Trophoblast cell (in vitro differentiated cells and primary cell): ENCODE measurements at regions not wholly inside any gene's neighbourhood (a gene's known extent, or its start where the extent isn't known, plus 50 kb on each side); places are given as distances from the start of the nearest gene placed in this dataset.

Experiments
- DNase-seq, 2 donors: peaks; one replicate each; pipeline ENCODE4 v3.0.0-alpha.2; 2016
- H2AFZ ChIP-seq: 2 replicates; pipeline ENCODE4 v1.6.1; 2013; ENCODE audit warnings: low read length, moderate library complexity, mild to moderate bottlenecking; ENCODE audit not compliant: insufficient read depth, poor library complexity
- H2AK5ac ChIP-seq: 2 replicates; pipeline ENCODE4 v1.6.1; 2013; ENCODE audit warnings: mild to moderate bottlenecking, low read length
- H2BK120ac ChIP-seq: 2 replicates; pipeline ENCODE4 v1.6.1; 2013; ENCODE audit warnings: low read length, mild to moderate bottlenecking, moderate library complexity; ENCODE audit not compliant: insufficient read depth, poor library complexity
- H2BK12ac ChIP-seq: 2 replicates; pipeline ENCODE4 v1.6.1; 2013; ENCODE audit warnings: mild to moderate bottlenecking, low read length, moderate library complexity
- H2BK5ac ChIP-seq: 2 replicates; pipeline ENCODE4 v1.6.1; 2013; ENCODE audit warnings: low read length, low read depth, moderate library complexity, mild to moderate bottlenecking; ENCODE audit not compliant: poor library complexity
- H3K14ac ChIP-seq: 2 replicates; pipeline ENCODE4 v1.6.1; 2013; ENCODE audit warnings: mild to moderate bottlenecking, low read length
- H3K18ac ChIP-seq: 2 replicates; pipeline ENCODE4 v1.6.1; 2013; ENCODE audit warnings: mild to moderate bottlenecking, low read length
- H3K23ac ChIP-seq: 2 replicates; pipeline ENCODE4 v1.6.1; 2013; ENCODE audit warnings: low read length
- H3K27ac ChIP-seq: 2 replicates; pipeline ENCODE4 v1.5.1; 2013; ENCODE audit warnings: low read depth, mild to moderate bottlenecking, inconsistent platforms, low read length, moderate library complexity
- H3K27me3 ChIP-seq: 2 replicates; pipeline ENCODE4 v1.6.1; 2013; ENCODE audit warnings: inconsistent platforms, mild to moderate bottlenecking, low read length, moderate library complexity; ENCODE audit not compliant: insufficient read depth
- H3K36me3 ChIP-seq, 2 experiments: 1 replicate in 1 of 2; 2 replicates in 1 of 2; pipeline ENCODE4 v1.6.1; 2013; ENCODE audit warnings: low read length in 2 of 2, mild to moderate bottlenecking in 2 of 2, moderate library complexity in 1 of 2; ENCODE audit not compliant: insufficient read depth in 2 of 2, control insufficient read depth in 1 of 2
- H3K4ac ChIP-seq: 2 replicates; pipeline ENCODE4 v1.6.1; 2013; ENCODE audit warnings: low read depth, mild to moderate bottlenecking, low read length, moderate library complexity
- H3K4me1 ChIP-seq, 2 experiments: 1 replicate in 1 of 2; 2 replicates in 1 of 2; pipeline ENCODE4 v1.6.1; 2013; ENCODE audit warnings: low read length in 2 of 2, mild to moderate bottlenecking in 2 of 2, moderate library complexity in 1 of 2; ENCODE audit not compliant: insufficient read depth in 2 of 2, control insufficient read depth in 1 of 2
- H3K4me2 ChIP-seq: 2 replicates; pipeline ENCODE4 v1.6.1; 2013; ENCODE audit warnings: inconsistent platforms, mild to moderate bottlenecking, low read length, moderate library complexity
- H3K4me3 ChIP-seq: 2 replicates; pipeline ENCODE4 v1.5.1; 2013; ENCODE audit warnings: mild to moderate bottlenecking, low read depth, low read length, inconsistent platforms
- H3K79me1 ChIP-seq: one replicate; pipeline ENCODE4 v1.6.1; 2013; ENCODE audit warnings: low read length
- H3K79me2 ChIP-seq: 2 replicates; pipeline ENCODE4 v1.6.1; 2013; ENCODE audit warnings: low read length, mild to moderate bottlenecking; ENCODE audit not compliant: control insufficient read depth, insufficient read depth, poor library complexity
- H3K9ac ChIP-seq: 2 replicates; pipeline ENCODE4 v1.6.1; 2013; ENCODE audit warnings: mild to moderate bottlenecking, low read length
- H3K9me3 ChIP-seq: 2 replicates; pipeline ENCODE4 v1.6.1; 2013; ENCODE audit warnings: low read depth, mild to moderate bottlenecking, control low read depth, inconsistent platforms, low read length; ENCODE audit not compliant: insufficient read depth
- H4K12ac ChIP-seq: 2 replicates; pipeline ENCODE4 v1.6.1; 2013; ENCODE audit warnings: low read depth, mild to moderate bottlenecking, low read length, moderate library complexity
- H4K8ac ChIP-seq: 2 replicates; pipeline ENCODE4 v1.6.1; 2013; ENCODE audit warnings: low read depth, mild to moderate bottlenecking, low read length, moderate library complexity
- H4K91ac ChIP-seq: one replicate; pipeline ENCODE4 v1.6.1; 2013; ENCODE audit warnings: low read depth, mild to moderate bottlenecking, low read length, moderate library complexity
- WGBS: extraction: QIAGEN DNeasy Blood & Tissue Kit; methylation state at CpG from one replicate; pipeline ENCODE4 v1.1.7; 2013; ENCODE audit warnings: missing lambda C conversion rate; ENCODE audit not compliant: insufficient read length, insufficient coverage; ENCODE audit errors: extremely low coverage; 5-methylcytosine and 5-hydroxymethylcytosine counted together

GRCh38 chr2:134134313-134134706 lies 119.6 kb upstream of the MGAT5 start:
- Histone ChIP-seq H3K4me1 (peaks cover 0 to 6% of the 10 kb centered on the region in 2 experiments), H4K8ac (no peak overlapping the region), H2BK5ac (no peak overlapping the region), H3K27ac (no peak overlapping the region), H4K12ac (no peak overlapping the region), H3K9ac (no peak overlapping the region), H2BK12ac (no peak overlapping the region), H2AK5ac (no peak overlapping the region), H3K18ac (no peak overlapping the region), H2AFZ (no peak overlapping the region), H3K23ac (no peak overlapping the region), H3K36me3 (peaks cover 3 to 4% of the 10 kb centered on the region in 2 experiments), H3K4me3 (no peak overlapping the region), H2BK120ac (no peak overlapping the region), H3K14ac (no peak overlapping the region), H3K9me3 (peaks cover 5% of the 10 kb centered on the region), H3K27me3 (no peaks in the 10 kb centered on the region), H3K79me2 (no peaks in the 10 kb centered on the region), H3K4me2 (no peak overlapping the region), H3K4ac (no peak overlapping the region), H3K79me1 (no peaks in the 10 kb centered on the region), H4K91ac (no peak overlapping the region)
- no CpG with 5 or more reads among the region's 2 CpGs for WGBS
- DNase-seq: no peak

GRCh38 chr2:134134827-134135226 lies 119.0 kb upstream of the MGAT5 start:
- H3K23ac ChIP-seq: no peak overlapping the region
- H3K27me3 ChIP-seq: no peaks in the 10 kb centered on the region
- no peak overlapping the region for H3K4me2 ChIP-seq
- H4K91ac ChIP-seq: no peak overlapping the region
- H3K79me2 ChIP-seq: no peaks in the 10 kb centered on the region
- no peak overlapping the region for H4K12ac ChIP-seq
- H3K9ac ChIP-seq: no peak overlapping the region
- no peak for DNase-seq
- H3K36me3 ChIP-seq: peaks cover 3 to 4% of the 10 kb centered on the region in 2 experiments
- no peak overlapping the region for H2AFZ ChIP-seq
- no CpG with 5 or more reads among the region's 3 CpGs for WGBS
- no peak overlapping the region for H2AK5ac ChIP-seq
- H2BK5ac ChIP-seq: no peak overlapping the region
- no peak overlapping the region for H3K27ac ChIP-seq
- no peak overlapping the region for H2BK120ac ChIP-seq
- peaks cover 3% of the 10 kb centered on the region for H3K9me3 ChIP-seq
- H3K18ac ChIP-seq: no peak overlapping the region
- H3K79me1 ChIP-seq: no peaks in the 10 kb centered on the region
- H3K4me3 ChIP-seq: no peak overlapping the region
- no peak overlapping the region for H3K14ac ChIP-seq
- H3K4ac ChIP-seq: no peak overlapping the region
- H4K8ac ChIP-seq: no peak overlapping the region
- no peak overlapping the region for H2BK12ac ChIP-seq
- H3K4me1 ChIP-seq: peaks cover 0 to 6% of the 10 kb centered on the region in 2 experiments

- no peak overlapping the region for H3K18ac ChIP-seq
- no peak overlapping the region for H2AFZ ChIP-seq
- no peak overlapping the region for H3K14ac ChIP-seq
- no CpG with 5 or more reads among the region's 2 CpGs for WGBS
- no peaks in the 10 kb centered on the region for H3K79me1 ChIP-seq
- H3K9me3 ChIP-seq: peaks cover 4% of the 10 kb centered on the region
- H3K27me3 ChIP-seq: no peaks in the 10 kb centered on the region
- peaks cover 3 to 4% of the 10 kb centered on the region in 2 experiments for H3K36me3 ChIP-seq
- no peak overlapping the region for H3K4me3 ChIP-seq
- no peak overlapping the region for H3K27ac ChIP-seq
- H2BK120ac ChIP-seq: no peak overlapping the region
- no peak overlapping the region for H3K23ac ChIP-seq
- H4K12ac ChIP-seq: no peak overlapping the region
- H4K8ac ChIP-seq: no peak overlapping the region
- no peak overlapping the region for H2BK5ac ChIP-seq
- no peak overlapping the region for H3K9ac ChIP-seq
- H2BK12ac ChIP-seq: no peak overlapping the region
- no peak overlapping the region for H4K91ac ChIP-seq
- no peak overlapping the region for H3K4me2 ChIP-seq
- no peaks in the 10 kb centered on the region for H3K79me2 ChIP-seq
- H2AK5ac ChIP-seq: no peak overlapping the region
- H3K4me1 ChIP-seq: peaks cover 0 to 6% of the 10 kb centered on the region in 2 experiments
- peak in 1 of 2 donors; percentile 50 for DNase-seq
- no peak overlapping the region for H3K4ac ChIP-seq
These were observed 118.1 kb upstream of the MGAT5 start for GRCh38 chr2:134135793-134136192.

GRCh38 chr2:134136731-134137130 lies 117.1 kb upstream of the MGAT5 start:
- H3K23ac ChIP-seq: no peak overlapping the region
- H3K18ac ChIP-seq: no peak overlapping the region
- peak overlapping the region; percentile 6 for H3K27ac ChIP-seq
- H2AK5ac ChIP-seq: no peak overlapping the region
- H3K79me1 ChIP-seq: no peaks in the 10 kb centered on the region
- no peak overlapping the region for H3K4me2 ChIP-seq
- no peaks in the 10 kb centered on the region for H3K36me3 ChIP-seq
- DNase-seq: no peak
- H3K79me2 ChIP-seq: no peaks in the 10 kb centered on the region
- no peak overlapping the region for H2BK12ac ChIP-seq
- H3K9me3 ChIP-seq: peaks cover 1% of the 10 kb centered on the region
- peaks cover 0 to 9% of the 10 kb centered on the region in 2 experiments for H3K4me1 ChIP-seq
- no peak overlapping the region for H2BK120ac ChIP-seq
- H4K8ac ChIP-seq: no peak overlapping the region
- H4K12ac ChIP-seq: no peak overlapping the region
- no peak overlapping the region for H2BK5ac ChIP-seq
- H3K27me3 ChIP-seq: no peaks in the 10 kb centered on the region
- H4K91ac ChIP-seq: no peak overlapping the region
- H2AFZ ChIP-seq: no peak overlapping the region
- no CpG with 5 or more reads among the region's 2 CpGs for WGBS
- H3K9ac ChIP-seq: no peak overlapping the region
- no peak overlapping the region for H3K14ac ChIP-seq
- H3K4me3 ChIP-seq: no peak overlapping the region
- no peak overlapping the region for H3K4ac ChIP-seq
